ENCODE measurements at regions not wholly inside any gene's neighbourhood (a gene's known extent, or its start where the extent isn't known, plus 50 kb on each side); places are given as distances from the start of the nearest gene placed in this dataset.

- Histone ChIP-seq H3K23ac (ENCODE audit: insufficient read length, low read depth, low read length) (no peak overlapping the region), H2AFZ (ENCODE audit: low read length) (no peak overlapping the region), H3T11ph (ENCODE audit: low read length) (no peak overlapping the region), H2BK12ac (ENCODE audit: insufficient read length, low read depth, low read length) (no peak overlapping the region), H2BK15ac (ENCODE audit: low read depth, low read length) (no peak overlapping the region), H2AK5ac (ENCODE audit: insufficient read length, low read length) (no peak overlapping the region), H3K56ac (ENCODE audit: insufficient read length, low read depth, low read length) (no peak overlapping the region), H2BK5ac (ENCODE audit: insufficient read length, low read length) (no peak overlapping the region), H3K9me3 (ENCODE audit: control insufficient read depth, low read depth, low read length) (no peaks in the 10 kb centered on the region), H2BK120ac (ENCODE audit: low read depth, low read length, poor library complexity, severe bottlenecking) (no peak overlapping the region), H3K9ac (ENCODE audit: extremely low read depth, insufficient read length, low read length) (no peak overlapping the region), H4K5ac (ENCODE audit: insufficient read length, low read depth, low read length) (no peak overlapping the region), H3K27me3 (ENCODE audit: insufficient read depth, low read length) (no peaks in the 10 kb centered on the region), H3K4me2 (ENCODE audit: insufficient read depth, insufficient read length, low read length) (no peak overlapping the region), H4K8ac (replicated peaks; ENCODE audit: insufficient read length, low read depth, low read length) (no peak overlapping the region), H3K18ac (ENCODE audit: insufficient read length, low read depth, low read length) (no peak overlapping the region), H4K20me1 (ENCODE audit: control insufficient read depth, insufficient read depth, insufficient read length) (no peaks in the 10 kb centered on the region), H3K4ac (ENCODE audit: low read depth, low read length) (no peak overlapping the region), H3K14ac (ENCODE audit: insufficient read depth, low read length) (no peak overlapping the region), H3K23me2 (ENCODE audit: insufficient read length, low read depth, low read length, poor library complexity, severe bottlenecking) (no peaks in the 10 kb centered on the region), H3K27ac (ENCODE audit: insufficient read length, low read depth, low read length) (no peak overlapping the region), H3K79me2 (ENCODE audit: insufficient read depth, low read length) (no peaks in the 10 kb centered on the region), H3K79me1 (ENCODE audit: insufficient read depth, low read depth, low read length, poor library complexity, severe bottlenecking) (no peaks in the 10 kb centered on the region), H4K91ac (ENCODE audit: insufficient read length, low read depth, low read length) (no peak overlapping the region), H2BK20ac (ENCODE audit: low read depth, low read length, poor library complexity, severe bottlenecking) (no peak overlapping the region), H3K4me1 (ENCODE audit: insufficient read depth, low read length) (no peaks in the 10 kb centered on the region)
- DNase-seq, result no peak
- Mint-ChIP-seq H3K27ac (no peak overlapping the region), H3K4me3 (no peak overlapping the region), H3K9me3 (peaks cover 1 to 6% of the 10 kb centered on the region in 2 experiments; a peak in 4 of 5 replicates), H3K27me3 (ENCODE audit: low read depth) (peaks cover 8% of the 10 kb centered on the region), H3K4me1 (no peaks in the 10 kb centered on the region), H3K36me3 (ENCODE audit: insufficient read depth in 1 of 3, low read depth in 3 of 3) (peaks cover 0 to 2% (median 0%) of the 10 kb centered on the region in 3 experiments; a peak in 1 of 7 replicates)
- TF ChIP-seq CTCF (conservative IDR thresholded peaks at IDR 0.05), result no peak
- no CpG with 5 or more reads among the region's 2 CpGs for WGBS (ENCODE audit: extremely low coverage, insufficient read length, low lambda C conversion rate)
Observed at GRCh38 chr6:27119761-27120160, 127.7 kb upstream of the PRSS16 start.
